Thyroid gland (tissue), 4 donors: ENCODE measurements at regions not wholly inside any gene's neighbourhood (a gene's known extent, or its start where the extent isn't known, plus 50 kb on each side); places are given as distances from the start of the nearest gene placed in this dataset.

Experiments used
- DNase-seq, 2 donors: peaks; one replicate each; pipeline ENCODE4 v3.0.0-alpha.2; 2019
- H3K27ac ChIP-seq, 3 donors: fragments of 200-600 bp; sonication (generic); 1 replicate in 2 of 3; 2 replicates in 1 of 3; pipeline ENCODE4 v1.5.1; 2016 to 2019; ENCODE audit warnings: mild to moderate bottlenecking in 1 of 3, moderate library complexity in 1 of 3
- H3K27me3 ChIP-seq: fragments of 200-600 bp; sonication (generic); one replicate; pipeline ENCODE4 v1.5.1; 2019
- H3K36me3 ChIP-seq, 2 donors: fragments of 200-600 bp; sonication (generic); one replicate each; pipeline ENCODE4 v1.5.1; 2016 to 2019
- H3K4me1 ChIP-seq, 2 donors: fragments of 200-600 bp; sonication (generic); one replicate each; pipeline ENCODE4 v1.5.1; 2017 to 2019
- H3K4me3 ChIP-seq, 3 donors: fragments of 200-600 bp; sonication (generic); replicated peaks in 1 of 3; 1 replicate in 2 of 3; 2 replicates in 1 of 3; pipeline ENCODE4 v1.5.1; 2016; ENCODE audit warnings: mild to moderate bottlenecking in 1 of 3
- H3K9me3 ChIP-seq: fragments of 200-600 bp; sonication (generic); one replicate; pipeline ENCODE4 v1.5.1; 2017
- POLR2A ChIP-seq, 2 donors: fragments of 450-650 bp; IDR thresholded peaks; one replicate each; pipeline ENCODE4 v1.6.1; 2017; ENCODE audit warnings: antibody characterized with exemption in 2 of 2, mild to moderate bottlenecking in 2 of 2, moderate library complexity in 1 of 2
- WGBS, 2 donors: methylation state at CpG; one replicate each; pipeline ENCODE4 v1.1.5; 2017; 5-methylcytosine and 5-hydroxymethylcytosine counted together
- intact Hi-C: fragments of 100-400 bp; cut with DNase I; formaldehyde crosslinking; loops from one replicate; pipeline ENCODE4 v1.15.1; 2023
- TF ChIP-seq, protein P1 (sequence below), 6 experiments: fragments of 200-600 bp in 3 of 6; fragments of 450-650 bp in 3 of 6; sonication (generic) in 3 of 6; IDR thresholded peaks; one replicate each; pipeline ENCODE4 v1.5.1; 2016 to 2019; ENCODE audit warnings: antibody characterized with exemption in 6 of 6, mild to moderate bottlenecking in 2 of 6, inconsistent platforms in 1 of 6, moderate library complexity in 1 of 6

DNA sequence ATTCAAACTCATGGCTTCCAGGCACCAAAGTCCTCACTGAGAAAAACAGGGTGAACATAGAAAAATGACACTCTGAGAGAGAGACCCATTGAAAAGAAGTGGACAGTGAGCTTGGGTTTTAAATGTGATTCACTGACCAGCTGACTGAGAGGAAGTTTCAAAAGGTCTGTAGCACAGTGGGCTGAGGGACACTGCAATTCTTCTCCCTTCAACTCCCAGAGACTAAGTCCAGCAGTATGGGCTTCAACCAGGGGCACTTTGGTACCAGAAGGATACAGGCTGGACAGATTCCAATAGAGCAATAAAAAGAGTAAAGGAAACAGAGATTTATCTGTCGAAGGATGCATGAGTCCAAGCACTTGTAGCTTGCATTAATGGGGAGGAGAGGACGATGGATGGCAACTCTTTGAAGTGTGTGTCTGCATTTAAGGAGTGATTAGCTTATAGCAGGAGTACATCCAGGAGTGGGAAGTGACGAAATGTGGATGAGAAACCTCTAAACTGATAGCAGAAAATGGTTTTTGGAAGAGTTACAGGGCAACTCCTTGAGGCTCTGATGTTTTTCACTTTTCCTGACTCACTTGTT, 117.0 kb upstream of the ANKRD55 start:
- Histone ChIP-seq H3K27me3 (no peaks in the 10 kb centered on the region), H3K9me3 (no peaks in the 10 kb centered on the region), H3K36me3 (no peaks in the 10 kb centered on the region), H3K4me3 (no peak overlapping the region), H3K4me1 (peaks cover 0 to 11% of the 10 kb centered on the region in 2 donors), H3K27ac (no peak overlapping the region)
- DNase-seq = no peak
- intact Hi-C loops = no loop called here
- 71 to 78% methylated on average over 3 of the region's 3 CpGs for WGBS, 2 donors
- TF ChIP-seq POLR2A (IDR thresholded peaks at IDR 0.05) = no peak
- TF ChIP-seq, protein P1, sequence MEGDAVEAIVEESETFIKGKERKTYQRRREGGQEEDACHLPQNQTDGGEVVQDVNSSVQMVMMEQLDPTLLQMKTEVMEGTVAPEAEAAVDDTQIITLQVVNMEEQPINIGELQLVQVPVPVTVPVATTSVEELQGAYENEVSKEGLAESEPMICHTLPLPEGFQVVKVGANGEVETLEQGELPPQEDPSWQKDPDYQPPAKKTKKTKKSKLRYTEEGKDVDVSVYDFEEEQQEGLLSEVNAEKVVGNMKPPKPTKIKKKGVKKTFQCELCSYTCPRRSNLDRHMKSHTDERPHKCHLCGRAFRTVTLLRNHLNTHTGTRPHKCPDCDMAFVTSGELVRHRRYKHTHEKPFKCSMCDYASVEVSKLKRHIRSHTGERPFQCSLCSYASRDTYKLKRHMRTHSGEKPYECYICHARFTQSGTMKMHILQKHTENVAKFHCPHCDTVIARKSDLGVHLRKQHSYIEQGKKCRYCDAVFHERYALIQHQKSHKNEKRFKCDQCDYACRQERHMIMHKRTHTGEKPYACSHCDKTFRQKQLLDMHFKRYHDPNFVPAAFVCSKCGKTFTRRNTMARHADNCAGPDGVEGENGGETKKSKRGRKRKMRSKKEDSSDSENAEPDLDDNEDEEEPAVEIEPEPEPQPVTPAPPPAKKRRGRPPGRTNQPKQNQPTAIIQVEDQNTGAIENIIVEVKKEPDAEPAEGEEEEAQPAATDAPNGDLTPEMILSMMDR (IDR thresholded peaks at IDR 0.05) = no peak

- no peak overlapping the region for H3K27ac ChIP-seq
- WGBS, 2 donors = 95 to 96% methylated on average over 5 of the region's 5 CpGs
- intact Hi-C loops = no loop called here
These were observed 116.3 kb upstream of the ANKRD55 start for GRCh38 chr5:56349461-56349860.

DNA sequence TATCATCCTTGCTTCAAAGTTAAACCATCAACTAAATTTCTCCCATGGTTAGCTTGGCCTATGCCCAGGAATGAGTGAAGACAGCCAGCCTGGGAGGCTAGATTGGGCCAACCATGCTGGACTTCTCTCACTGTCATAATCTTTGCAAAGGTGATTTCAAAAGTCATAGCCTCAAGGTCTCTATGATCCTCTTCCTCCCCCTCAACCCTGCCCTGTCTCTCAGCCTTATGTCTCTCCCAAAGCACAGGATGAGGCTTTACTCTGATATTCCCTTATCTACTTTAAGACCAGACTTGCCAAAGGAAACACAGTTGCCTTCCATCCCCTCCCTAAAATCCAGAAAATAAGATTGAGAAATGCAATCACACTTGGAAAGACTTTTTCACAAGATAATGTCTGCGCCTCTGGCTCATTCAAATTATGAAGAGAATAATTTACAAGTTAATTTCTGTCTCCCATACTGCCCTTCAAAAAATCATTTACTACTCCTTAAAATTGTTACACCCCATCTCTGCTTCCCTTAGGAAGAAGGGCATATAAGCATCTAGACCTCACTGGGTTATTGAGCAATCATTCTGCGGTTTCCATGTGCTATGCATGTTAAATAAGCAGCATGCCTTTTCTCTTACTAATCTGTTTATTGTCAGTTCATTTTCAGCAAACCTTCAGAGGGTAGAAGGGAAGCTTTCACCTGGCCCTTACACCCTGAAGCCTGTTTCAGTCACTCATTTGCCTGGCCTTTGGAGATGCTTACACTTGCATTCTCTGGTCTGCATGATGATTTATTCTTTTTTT, 113.8 kb upstream of the ANKRD55 start:
- TF ChIP-seq POLR2A (IDR thresholded peaks at IDR 0.05) = no peak
- TF ChIP-seq, protein P1 (IDR thresholded peaks at IDR 0.05) = no peak
- H3K27me3 ChIP-seq = no peaks in the 10 kb centered on the region
- 81 to 82% methylated on average over 2 of the region's 2 CpGs for WGBS, 2 donors
- H3K4me3 ChIP-seq = no peak overlapping the region
- no peak for DNase-seq
- no peaks in the 10 kb centered on the region for H3K9me3 ChIP-seq
- no peak overlapping the region for H3K27ac ChIP-seq
- peaks cover 0 to 11% of the 10 kb centered on the region in 2 donors for H3K4me1 ChIP-seq
- no peaks in the 10 kb centered on the region for H3K36me3 ChIP-seq
- intact Hi-C loops = no loop called here

More at GRCh38 chr5:56349461-56349860, 116.3 kb upstream of the ANKRD55 start:
- no peak overlapping the region for H3K4me3 ChIP-seq
- H3K36me3 ChIP-seq = no peaks in the 10 kb centered on the region
- no peak for DNase-seq
- H3K9me3 ChIP-seq = no peaks in the 10 kb centered on the region
- H3K4me1 ChIP-seq = peaks cover 0 to 11% of the 10 kb centered on the region in 2 donors
- no peak for TF ChIP-seq POLR2A (IDR thresholded peaks at IDR 0.05)
- TF ChIP-seq, protein P1 (IDR thresholded peaks at IDR 0.05) = no peak
- no peaks in the 10 kb centered on the region for H3K27me3 ChIP-seq

DNA sequence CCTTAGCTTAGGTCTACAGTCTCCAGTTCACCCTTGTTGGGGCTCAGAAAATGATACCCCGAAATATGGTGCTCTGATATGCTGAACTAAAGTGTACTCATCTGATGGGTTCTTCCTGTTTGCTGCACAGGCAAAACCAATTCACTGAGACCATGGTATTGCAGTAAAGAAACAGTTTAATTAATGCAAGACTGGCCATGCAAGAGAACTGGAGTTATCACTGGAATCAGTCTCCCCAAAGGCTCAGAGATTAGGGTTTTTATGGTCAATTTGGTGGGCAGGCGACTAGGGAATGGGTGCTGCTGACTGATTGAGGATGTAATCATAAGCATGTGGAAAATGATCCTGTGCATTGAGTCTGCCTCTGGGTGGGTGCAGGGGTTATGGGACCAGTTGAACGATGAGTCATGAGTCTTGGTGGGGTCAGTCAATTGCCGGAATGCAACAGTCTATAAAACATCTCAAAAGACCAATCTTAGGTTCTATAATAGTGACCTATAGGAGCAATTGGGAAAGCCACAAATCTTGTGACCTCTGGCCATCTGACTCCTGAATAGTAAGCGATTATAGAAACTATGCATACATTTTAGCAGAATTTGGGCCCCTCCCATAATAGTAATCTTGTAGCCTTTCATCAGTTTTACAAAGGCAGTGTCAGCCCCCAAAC, 113.0 kb upstream of the ANKRD55 start:
- intact Hi-C loops = no loop called here
- Histone ChIP-seq H3K27ac (no peak overlapping the region), H3K27me3 (no peaks in the 10 kb centered on the region), H3K4me3 (no peak overlapping the region), H3K4me1 (peaks cover 0 to 11% of the 10 kb centered on the region in 2 donors), H3K36me3 (no peaks in the 10 kb centered on the region), H3K9me3 (no peaks in the 10 kb centered on the region)
- WGBS, 2 donors = 94 to 95% methylated on average over 5 of the region's 5 CpGs
- TF ChIP-seq, protein P1 (IDR thresholded peaks at IDR 0.05) = no peak
- TF ChIP-seq POLR2A (IDR thresholded peaks at IDR 0.05) = no peak
- DNase-seq = no peak

DNA sequence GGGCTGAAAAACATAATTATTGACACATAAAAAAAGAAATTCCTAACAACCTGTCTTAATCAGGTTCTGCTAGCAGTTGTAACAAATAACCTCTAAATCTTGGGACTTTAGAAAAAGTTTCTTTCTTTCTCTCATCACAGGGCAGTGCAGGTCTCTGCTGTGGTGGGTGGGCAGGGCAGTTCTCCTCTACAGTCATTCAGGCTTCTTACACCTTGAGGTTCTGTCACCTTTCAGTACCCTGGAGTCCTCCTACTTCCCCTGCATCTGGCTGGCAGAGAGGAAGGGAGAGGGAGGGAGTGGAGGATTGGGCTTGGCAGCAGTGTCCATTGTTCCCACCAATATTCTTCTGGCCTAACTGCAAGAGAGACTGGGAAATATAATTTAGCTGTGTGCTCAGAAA, 112.2 kb upstream of the ANKRD55 start:
- H3K4me1 ChIP-seq = peaks cover 0 to 6% of the 10 kb centered on the region in 2 donors
- H3K27me3 ChIP-seq = no peaks in the 10 kb centered on the region
- DNase-seq = no peak
- intact Hi-C loops = no loop called here
- H3K9me3 ChIP-seq = no peaks in the 10 kb centered on the region
- H3K36me3 ChIP-seq = no peaks in the 10 kb centered on the region
- no peak overlapping the region for H3K27ac ChIP-seq
- TF ChIP-seq, protein P1 (IDR thresholded peaks at IDR 0.05) = no peak
- TF ChIP-seq POLR2A (IDR thresholded peaks at IDR 0.05) = no peak
- H3K4me3 ChIP-seq = no peak overlapping the region
